Activated naive CD8-positive, alpha-beta T cell treated with anti-CD3 and anti-CD28 coated beads, Interleukin-2, amount 50 U/mL, for 24 hours (primary cell): ENCODE measurements at regions not wholly inside any gene's neighbourhood (a gene's known extent, or its start where the extent isn't known, plus 50 kb on each side); places are given as distances from the start of the nearest gene placed in this dataset.

ENCODE experiments used
- ATAC-seq: fragments of 150-1000 bp; cut with Tn5 transposase; one replicate; pipeline ENCODE4 v1.10.0; 2021
- DNase-seq: peaks from one replicate; pipeline ENCODE4 v3.0.0; 2021
- H3K27ac Mint-ChIP-seq: one replicate; pipeline ENCODE4 v1.8.0; 2021; ENCODE audit warnings: mild to moderate bottlenecking, mixed read lengths
- H3K27me3 Mint-ChIP-seq: one replicate; pipeline ENCODE4 v1.8.0; 2021; ENCODE audit warnings: mixed read lengths
- H3K36me3 Mint-ChIP-seq: one replicate; pipeline ENCODE4 v1.8.0; 2021; ENCODE audit warnings: low read depth, mixed read lengths
- H3K4me1 Mint-ChIP-seq: one replicate; pipeline ENCODE4 v1.8.0; 2021; ENCODE audit warnings: mixed read lengths
- H3K4me3 Mint-ChIP-seq: one replicate; pipeline ENCODE4 v1.8.0; 2021; ENCODE audit warnings: mild to moderate bottlenecking, moderate library complexity, mixed read lengths
- H3K9me3 Mint-ChIP-seq: one replicate; pipeline ENCODE4 v1.8.0; 2021; ENCODE audit warnings: mixed read lengths

GRCh38 chr6:144870782-144871181 is 585.6 kb downstream of the UTRN start:
- Mint-ChIP-seq H3K9me3 (no peaks in the 10 kb centered on the region), H3K4me1 (no peaks in the 10 kb centered on the region), H3K27ac (no peak overlapping the region), H3K4me3 (no peak overlapping the region), H3K27me3 (no peaks in the 10 kb centered on the region), H3K36me3 (no peaks in the 10 kb centered on the region)
- DNase-seq = no peak
- ATAC-seq = no peak

GRCh38 chr6:144873623-144874378 is 588.7 kb downstream of the UTRN start:
- peaks cover 9% of the 10 kb centered on the region for H3K27me3 Mint-ChIP-seq
- no peak overlapping the region for H3K4me3 Mint-ChIP-seq
- DNase-seq (no peak), ATAC-seq (no peak)
- H3K9me3 Mint-ChIP-seq = no peaks in the 10 kb centered on the region
- H3K4me1 Mint-ChIP-seq = no peaks in the 10 kb centered on the region
- H3K36me3 Mint-ChIP-seq = no peaks in the 10 kb centered on the region
- H3K27ac Mint-ChIP-seq = no peak overlapping the region

GRCh38 chr6:144876689-144877088 is 591.6 kb downstream of the UTRN start:
- Mint-ChIP-seq H3K27me3 (peaks cover 12% of the 10 kb centered on the region), H3K36me3 (no peaks in the 10 kb centered on the region)
- DNase-seq = no peak

GRCh38 chr6:144877118-144877517 is 592.0 kb downstream of the UTRN start:
- Mint-ChIP-seq H3K27ac (no peak overlapping the region), H3K9me3 (no peaks in the 10 kb centered on the region), H3K4me1 (no peaks in the 10 kb centered on the region), H3K27me3 (peaks cover 12% of the 10 kb centered on the region), H3K36me3 (no peaks in the 10 kb centered on the region), H3K4me3 (no peak overlapping the region)
- ATAC-seq = no peak
- no peak for DNase-seq

More at GRCh38 chr6:144876689-144877088, 591.6 kb downstream of the UTRN start:
- Mint-ChIP-seq H3K4me1 (no peaks in the 10 kb centered on the region), H3K27ac (no peak overlapping the region), H3K9me3 (no peaks in the 10 kb centered on the region), H3K4me3 (no peak overlapping the region)
- ATAC-seq = no peak

- ATAC-seq (no peak), DNase-seq (no peak)
- no peak overlapping the region for H3K4me3 Mint-ChIP-seq
- no peaks in the 10 kb centered on the region for H3K36me3 Mint-ChIP-seq
- peaks cover 12% of the 10 kb centered on the region for H3K27me3 Mint-ChIP-seq
- H3K9me3 Mint-ChIP-seq = no peaks in the 10 kb centered on the region
- no peaks in the 10 kb centered on the region for H3K4me1 Mint-ChIP-seq
- H3K27ac Mint-ChIP-seq = no peak overlapping the region
Observed at GRCh38 chr6:144878577-144878976, 593.4 kb downstream of the UTRN start.

GRCh38 chr6:144879436-144879835 is 594.3 kb downstream of the UTRN start:
- Mint-ChIP-seq H3K4me1 (no peaks in the 10 kb centered on the region), H3K36me3 (no peaks in the 10 kb centered on the region), H3K4me3 (no peak overlapping the region), H3K9me3 (no peaks in the 10 kb centered on the region), H3K27me3 (peaks cover 12% of the 10 kb centered on the region), H3K27ac (no peak overlapping the region)
- ATAC-seq (no peak), DNase-seq (no peak)

- no peak for DNase-seq
Observed at GRCh38 chr6:144882425-144882824, 597.3 kb downstream of the UTRN start.

GRCh38 chr6:144883915-144884314 is 598.8 kb downstream of the UTRN start:
- H3K27me3 Mint-ChIP-seq = peaks cover 6% of the 10 kb centered on the region
- H3K27ac Mint-ChIP-seq = no peak overlapping the region
- no peaks in the 10 kb centered on the region for H3K9me3 Mint-ChIP-seq
- ATAC-seq = no peak
- no peaks in the 10 kb centered on the region for H3K36me3 Mint-ChIP-seq
- no peaks in the 10 kb centered on the region for H3K4me1 Mint-ChIP-seq
- H3K4me3 Mint-ChIP-seq = no peak overlapping the region
- no peak for DNase-seq

More at GRCh38 chr6:144882425-144882824, 597.3 kb downstream of the UTRN start:
- no peaks in the 10 kb centered on the region for H3K9me3 Mint-ChIP-seq
- peaks cover 10% of the 10 kb centered on the region for H3K27me3 Mint-ChIP-seq
- no peaks in the 10 kb centered on the region for H3K4me1 Mint-ChIP-seq
- ATAC-seq = no peak
- no peak overlapping the region for H3K27ac Mint-ChIP-seq
- H3K4me3 Mint-ChIP-seq = no peak overlapping the region
- no peaks in the 10 kb centered on the region for H3K36me3 Mint-ChIP-seq

- Mint-ChIP-seq H3K27ac (no peak overlapping the region), H3K36me3 (no peaks in the 10 kb centered on the region), H3K9me3 (no peaks in the 10 kb centered on the region), H3K27me3 (peaks cover 5% of the 10 kb centered on the region), H3K4me3 (no peak overlapping the region), H3K4me1 (no peaks in the 10 kb centered on the region)
- no peak for DNase-seq
- ATAC-seq = no peak
Observed at GRCh38 chr6:144885817-144886216, 600.7 kb downstream of the UTRN start.

- no peak overlapping the region for H3K27ac Mint-ChIP-seq
- peaks cover 5% of the 10 kb centered on the region for H3K27me3 Mint-ChIP-seq
- no peak for DNase-seq
- no peak for ATAC-seq
- no peaks in the 10 kb centered on the region for H3K9me3 Mint-ChIP-seq
- no peaks in the 10 kb centered on the region for H3K36me3 Mint-ChIP-seq
- H3K4me1 Mint-ChIP-seq = no peaks in the 10 kb centered on the region
- H3K4me3 Mint-ChIP-seq = no peak overlapping the region
Observed at GRCh38 chr6:144886682-144887081, 601.5 kb downstream of the UTRN start.

GRCh38 chr6:144888621-144889020 is 603.5 kb downstream of the UTRN start:
- H3K9me3 Mint-ChIP-seq = no peaks in the 10 kb centered on the region

GRCh38 chr6:144893680-144894151 is 608.6 kb downstream of the UTRN start:
- H3K27ac Mint-ChIP-seq = no peak overlapping the region
- no peak for DNase-seq

More at GRCh38 chr6:144888621-144889020, 603.5 kb downstream of the UTRN start:
- Mint-ChIP-seq H3K27ac (no peak overlapping the region), H3K27me3 (peaks cover 5% of the 10 kb centered on the region), H3K4me3 (no peak overlapping the region), H3K36me3 (no peaks in the 10 kb centered on the region), H3K4me1 (no peaks in the 10 kb centered on the region)
- ATAC-seq = no peak
- no peak for DNase-seq

GRCh38 chr6:144894240-144894639 is 609.1 kb downstream of the UTRN start:
- H3K36me3 Mint-ChIP-seq = no peaks in the 10 kb centered on the region
- no peak overlapping the region for H3K4me3 Mint-ChIP-seq
- H3K27ac Mint-ChIP-seq = no peak overlapping the region
- H3K9me3 Mint-ChIP-seq = no peaks in the 10 kb centered on the region
- no peak for DNase-seq
- ATAC-seq = no peak
- H3K27me3 Mint-ChIP-seq = no peaks in the 10 kb centered on the region
- peaks cover 8% of the 10 kb centered on the region for H3K4me1 Mint-ChIP-seq

More at GRCh38 chr6:144893680-144894151, 608.6 kb downstream of the UTRN start:
- Mint-ChIP-seq H3K9me3 (no peaks in the 10 kb centered on the region), H3K4me3 (no peak overlapping the region), H3K4me1 (peaks cover 8% of the 10 kb centered on the region), H3K27me3 (no peaks in the 10 kb centered on the region), H3K36me3 (no peaks in the 10 kb centered on the region)
- no peak for ATAC-seq

GRCh38 chr6:144895313-144896278 is 610.5 kb downstream of the UTRN start:
- Mint-ChIP-seq H3K4me1 (peaks cover 8% of the 10 kb centered on the region), H3K27me3 (no peaks in the 10 kb centered on the region), H3K9me3 (no peaks in the 10 kb centered on the region), H3K4me3 (no peak overlapping the region), H3K36me3 (no peaks in the 10 kb centered on the region), H3K27ac (no peak overlapping the region)
- DNase-seq (no peak), ATAC-seq (no peak)

GRCh38 chr6:144896289-144896688 is 611.2 kb downstream of the UTRN start:
- DNase-seq (no peak), ATAC-seq (no peak)
- Mint-ChIP-seq H3K36me3 (no peaks in the 10 kb centered on the region), H3K9me3 (no peaks in the 10 kb centered on the region), H3K27ac (no peak overlapping the region), H3K27me3 (no peaks in the 10 kb centered on the region), H3K4me1 (peaks cover 8% of the 10 kb centered on the region), H3K4me3 (no peak overlapping the region)
